Adrenal gland (tissue), 5 donors: ENCODE measurements at regions not wholly inside any gene's neighbourhood (a gene's known extent, or its start where the extent isn't known, plus 50 kb on each side); places are given as distances from the start of the nearest gene placed in this dataset.

Experiments used
- POLR2A ChIP-seq, 2 donors: fragments of 450-650 bp; IDR thresholded peaks; one replicate each; pipeline ENCODE4 v1.6.1; 2017; ENCODE audit warnings: antibody characterized with exemption in 2 of 2, mild to moderate bottlenecking in 2 of 2, moderate library complexity in 1 of 2
- TF ChIP-seq, protein P1 (sequence below), 6 experiments: fragments of 450-650 bp in 4 of 6; fragments of 200-600 bp in 2 of 6; sonication (generic) in 1 of 6; IDR thresholded peaks; 1 replicate in 5 of 6; 2 replicates in 1 of 6; pipeline versions ENCODE4 v1.5.1 to v1.8.0; 2016 to 2021; ENCODE audit warnings: antibody characterized with exemption in 6 of 6, mild to moderate bottlenecking in 2 of 6, moderate library complexity in 1 of 6
- donor health status: DM: no; HTN: no; CAD: no.

DNA sequence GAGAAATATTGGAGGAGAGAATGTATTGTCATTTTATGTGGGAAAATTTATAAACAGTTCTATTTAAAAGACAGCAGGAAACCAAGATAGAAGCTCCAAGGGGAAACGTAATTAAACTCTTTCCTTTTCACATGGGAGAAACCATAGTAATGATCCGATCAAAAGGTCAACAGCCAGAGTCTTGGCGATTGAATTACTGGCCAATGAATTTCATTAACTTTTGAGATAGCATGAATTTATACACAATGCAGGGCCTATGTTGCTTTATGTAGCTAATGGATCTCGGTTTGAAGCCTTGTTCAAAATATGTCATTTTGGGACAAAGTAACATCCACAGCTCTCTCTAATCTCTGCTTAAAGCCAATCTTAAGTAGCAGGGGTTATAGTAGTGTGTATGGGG, 897.5 kb upstream of the NDST4 start:
- TF ChIP-seq POLR2A (IDR thresholded peaks at IDR 0.05): no peak
- TF ChIP-seq, protein P1, sequence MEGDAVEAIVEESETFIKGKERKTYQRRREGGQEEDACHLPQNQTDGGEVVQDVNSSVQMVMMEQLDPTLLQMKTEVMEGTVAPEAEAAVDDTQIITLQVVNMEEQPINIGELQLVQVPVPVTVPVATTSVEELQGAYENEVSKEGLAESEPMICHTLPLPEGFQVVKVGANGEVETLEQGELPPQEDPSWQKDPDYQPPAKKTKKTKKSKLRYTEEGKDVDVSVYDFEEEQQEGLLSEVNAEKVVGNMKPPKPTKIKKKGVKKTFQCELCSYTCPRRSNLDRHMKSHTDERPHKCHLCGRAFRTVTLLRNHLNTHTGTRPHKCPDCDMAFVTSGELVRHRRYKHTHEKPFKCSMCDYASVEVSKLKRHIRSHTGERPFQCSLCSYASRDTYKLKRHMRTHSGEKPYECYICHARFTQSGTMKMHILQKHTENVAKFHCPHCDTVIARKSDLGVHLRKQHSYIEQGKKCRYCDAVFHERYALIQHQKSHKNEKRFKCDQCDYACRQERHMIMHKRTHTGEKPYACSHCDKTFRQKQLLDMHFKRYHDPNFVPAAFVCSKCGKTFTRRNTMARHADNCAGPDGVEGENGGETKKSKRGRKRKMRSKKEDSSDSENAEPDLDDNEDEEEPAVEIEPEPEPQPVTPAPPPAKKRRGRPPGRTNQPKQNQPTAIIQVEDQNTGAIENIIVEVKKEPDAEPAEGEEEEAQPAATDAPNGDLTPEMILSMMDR (IDR thresholded peaks at IDR 0.05): no peak
